ENCODE measurements at regions not wholly inside any gene's neighbourhood (a gene's known extent, or its start where the extent isn't known, plus 50 kb on each side); places are given as distances from the start of the nearest gene placed in this dataset.

DNA sequence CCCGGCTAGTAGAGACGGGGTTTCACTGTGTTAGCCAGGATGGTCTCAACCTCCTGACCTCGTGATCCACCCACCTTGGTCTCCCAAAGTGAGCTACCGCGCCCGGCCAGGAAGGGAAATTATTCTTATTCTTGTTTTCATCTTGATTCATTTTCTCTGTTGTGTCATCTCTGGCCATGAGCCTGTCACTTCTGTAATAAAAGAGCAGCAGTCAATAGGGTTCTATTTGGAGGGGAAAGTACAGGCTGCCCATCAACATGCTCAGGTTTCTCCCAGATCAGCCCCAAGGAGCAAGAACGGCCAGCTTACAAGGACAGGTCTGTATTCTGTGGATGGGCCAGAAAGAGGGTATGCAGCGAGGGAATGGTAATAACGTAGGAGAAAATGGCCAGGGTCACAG is 345.0 kb downstream of the PREX1 start:
- Histone ChIP-seq H3K4me3 (ENCODE audit: low read depth, low read length) (no peak overlapping the region), H3K27me3 (replicated peaks) (peaks cover 2% of the 10 kb centered on the region), H3K36me3 (replicated peaks) (no peaks in the 10 kb centered on the region), H3K27ac (no peak overlapping the region)
- no peak for DNase-seq
- in situ Hi-C loops (cut with HindIII; ENCODE audit: low pct_ligation_motif_present, low sequenced_read_pairs) = no loop called here
- TF ChIP-seq CTCF (IDR thresholded peaks at IDR 0.05; ENCODE audit: low read depth, low read length, missing control alignments) = no peak

- DNase-seq = no peak
- Histone ChIP-seq H3K27me3 (replicated peaks) (peaks cover 2% of the 10 kb centered on the region), H3K4me3 (ENCODE audit: low read depth, low read length) (no peak overlapping the region), H3K36me3 (replicated peaks) (no peaks in the 10 kb centered on the region), H3K27ac (no peak overlapping the region)
- TF ChIP-seq CTCF (IDR thresholded peaks at IDR 0.05; ENCODE audit: low read depth, low read length, missing control alignments) = no peak
- in situ Hi-C loops (cut with HindIII; ENCODE audit: low pct_ligation_motif_present, low sequenced_read_pairs) = no loop called here
Observed at GRCh38 chr20:48480216-48480772, 347.5 kb downstream of the PREX1 start.

DNA sequence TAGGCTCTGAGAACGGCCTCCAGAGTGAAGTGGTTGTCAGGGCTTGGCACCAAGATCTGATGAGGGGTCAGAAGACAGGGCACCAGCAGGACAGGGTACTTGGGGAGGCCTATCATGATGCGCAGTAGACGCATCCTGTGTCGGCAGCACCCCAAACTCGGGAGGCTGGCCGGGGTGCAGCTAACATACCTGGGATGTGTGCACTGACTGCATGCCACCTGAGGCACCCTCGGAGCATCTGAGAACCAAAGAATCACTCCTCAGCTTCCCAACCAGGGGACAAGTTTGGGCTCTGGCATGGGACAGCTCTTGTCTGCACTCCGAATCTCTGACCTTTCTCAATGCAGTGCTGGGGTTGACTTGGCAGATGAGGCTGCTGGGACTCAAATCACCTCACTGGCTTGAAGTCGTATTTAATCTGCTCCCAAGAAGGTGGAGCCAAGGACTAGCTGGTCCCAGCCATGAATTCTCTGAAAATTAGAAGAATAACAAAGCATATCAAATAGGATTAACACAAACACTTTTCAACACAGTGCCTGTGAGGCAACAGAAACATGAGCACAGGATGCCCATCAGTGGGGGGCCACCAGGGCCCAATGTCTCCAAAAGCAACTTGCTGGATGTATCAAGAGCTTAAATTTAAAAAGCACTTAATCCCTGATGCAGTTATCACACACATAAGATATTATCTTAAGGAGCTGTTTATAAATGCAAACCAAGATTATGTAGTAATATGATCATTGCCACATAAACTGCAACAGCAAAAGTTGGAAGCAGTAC is 348.8 kb downstream of the PREX1 start:
- no peaks in the 10 kb centered on the region for H3K36me3 ChIP-seq (replicated peaks)
- no peak overlapping the region for H3K27ac ChIP-seq
- in situ Hi-C loops (cut with HindIII; ENCODE audit: low pct_ligation_motif_present, low sequenced_read_pairs) = no loop called here
- DNase-seq = no peak
- no peak for TF ChIP-seq CTCF (IDR thresholded peaks at IDR 0.05; ENCODE audit: low read depth, low read length, missing control alignments)
- H3K27me3 ChIP-seq (replicated peaks) = peaks cover 2% of the 10 kb centered on the region
- no peak overlapping the region for H3K4me3 ChIP-seq (ENCODE audit: low read depth, low read length)

GRCh38 chr20:48478370-48478769 is 349.4 kb downstream of the PREX1 start:
- Histone ChIP-seq H3K36me3 (replicated peaks) (no peaks in the 10 kb centered on the region), H3K27me3 (replicated peaks) (peaks cover 2% of the 10 kb centered on the region), H3K4me3 (ENCODE audit: low read depth, low read length) (no peak overlapping the region), H3K27ac (no peak overlapping the region)
- no peak for TF ChIP-seq CTCF (IDR thresholded peaks at IDR 0.05; ENCODE audit: low read depth, low read length, missing control alignments)
- no peak for DNase-seq
- in situ Hi-C loops (cut with HindIII; ENCODE audit: low pct_ligation_motif_present, low sequenced_read_pairs) = no loop called here

DNA sequence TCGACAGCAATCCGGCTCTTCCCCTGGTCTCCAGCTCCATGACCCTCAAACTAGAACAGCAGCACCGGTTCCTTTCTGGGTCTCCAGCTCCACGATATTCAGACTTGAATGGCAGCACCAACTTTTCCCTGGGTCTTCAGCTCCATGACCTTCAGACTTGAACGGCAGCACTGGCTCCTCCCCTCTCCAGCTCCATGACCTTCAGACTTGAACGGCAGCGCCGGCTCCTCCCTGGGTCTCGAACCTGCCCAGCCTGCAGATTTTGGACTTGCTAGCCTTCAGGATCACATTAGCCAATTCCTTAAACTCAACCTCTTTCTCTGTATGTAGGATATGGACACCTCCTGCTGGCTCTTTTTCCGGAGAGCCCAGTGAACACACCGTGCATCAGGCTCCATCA is 350.9 kb downstream of the PREX1 start:
- DNase-seq = no peak
- no peak overlapping the region for H3K4me3 ChIP-seq (ENCODE audit: low read depth, low read length)
- in situ Hi-C loops (cut with HindIII; ENCODE audit: low pct_ligation_motif_present, low sequenced_read_pairs) = no loop called here
- TF ChIP-seq CTCF (IDR thresholded peaks at IDR 0.05; ENCODE audit: low read depth, low read length, missing control alignments) = no peak
- no peaks in the 10 kb centered on the region for H3K36me3 ChIP-seq (replicated peaks)
- H3K27ac ChIP-seq = no peak overlapping the region
- H3K27me3 ChIP-seq (replicated peaks) = peaks cover 2% of the 10 kb centered on the region

Data from brain microvascular endothelial cell (primary cell).